Calu3 (cell line): ENCODE measurements at regions not wholly inside any gene's neighbourhood (a gene's known extent, or its start where the extent isn't known, plus 50 kb on each side); places are given as distances from the start of the nearest gene placed in this dataset.

Experiments
- BruUV-seq: library from RNA; stranded (reverse); fragments of 400-500 nt; replicated peaks from 2 replicates; lab custom pipeline; 2021; lab: Mats Ljungman, UMichigan
- CTCF ChIA-PET: fragments of 300-600 bp; sonication (Branson Sonifier 250); formaldehyde crosslinking; loops from one replicate; lab custom pipeline; 2022; ENCODE audit warnings: antibody characterized with exemption; lab: Charles Lee
- DNase-seq: peaks from one replicate; pipeline ENCODE4 v3.0.0; 2022
- H3K27ac Mint-ChIP-seq: one replicate; pipeline ENCODE4 v1.8.0; 2022; ENCODE audit warnings: mixed read lengths; ENCODE audit not compliant: unreplicated experiment
- H3K27me3 Mint-ChIP-seq: one replicate; pipeline ENCODE4 v1.8.0; 2022; ENCODE audit warnings: mixed read lengths; ENCODE audit not compliant: unreplicated experiment
- H3K36me3 Mint-ChIP-seq: one replicate; pipeline ENCODE4 v1.8.0; 2022; ENCODE audit warnings: mild to moderate bottlenecking, moderate library complexity, mixed read lengths; ENCODE audit not compliant: insufficient read depth, unreplicated experiment
- H3K4me1 Mint-ChIP-seq: one replicate; pipeline ENCODE4 v1.8.0; 2022; ENCODE audit warnings: mild to moderate bottlenecking, low read depth, mixed read lengths; ENCODE audit not compliant: unreplicated experiment
- H3K4me3 Mint-ChIP-seq: one replicate; pipeline ENCODE4 v1.8.0; 2022; ENCODE audit warnings: mild to moderate bottlenecking, low read depth, moderate library complexity, mixed read lengths; ENCODE audit not compliant: unreplicated experiment
- H3K9me3 Mint-ChIP-seq: one replicate; pipeline ENCODE4 v1.8.0; 2022; ENCODE audit warnings: low read depth, mixed read lengths; ENCODE audit not compliant: unreplicated experiment
- CTCF ChIP-seq: fragments of 200-600 bp; IDR thresholded peaks from one replicate; pipeline ENCODE4 v1.8.0; 2022; ENCODE audit warnings: antibody characterized with exemption; ENCODE audit not compliant: unreplicated experiment
- intact Hi-C: fragments of 100-400 bp; cut with micrococcal nuclease; formaldehyde crosslinking; loops from one replicate; pipeline ENCODE4 v1.10.0; 2022; ENCODE audit not compliant: unreplicated experiment

GRCh38 chr3:113136544-113136943 is 74.8 kb upstream of the BOC start:
- H3K4me1 Mint-ChIP-seq = no peaks in the 10 kb centered on the region
- no peak overlapping the region for H3K4me3 Mint-ChIP-seq
- no peak overlapping the region for H3K27ac Mint-ChIP-seq
- no peak for TF ChIP-seq CTCF
- no peaks in the 10 kb centered on the region for H3K9me3 Mint-ChIP-seq
- no peaks in the 10 kb centered on the region for H3K27me3 Mint-ChIP-seq
- no peaks in the 10 kb centered on the region for H3K36me3 Mint-ChIP-seq
- BruUV-seq = no TSS peak
- no peak for DNase-seq
- intact Hi-C loops = loop anchor here (1.0 kb wide), 2 partner anchors 85 to 152 kb away; no protein-coding TSS in a partner anchor
- CTCF ChIA-PET = no interaction called here

DNA sequence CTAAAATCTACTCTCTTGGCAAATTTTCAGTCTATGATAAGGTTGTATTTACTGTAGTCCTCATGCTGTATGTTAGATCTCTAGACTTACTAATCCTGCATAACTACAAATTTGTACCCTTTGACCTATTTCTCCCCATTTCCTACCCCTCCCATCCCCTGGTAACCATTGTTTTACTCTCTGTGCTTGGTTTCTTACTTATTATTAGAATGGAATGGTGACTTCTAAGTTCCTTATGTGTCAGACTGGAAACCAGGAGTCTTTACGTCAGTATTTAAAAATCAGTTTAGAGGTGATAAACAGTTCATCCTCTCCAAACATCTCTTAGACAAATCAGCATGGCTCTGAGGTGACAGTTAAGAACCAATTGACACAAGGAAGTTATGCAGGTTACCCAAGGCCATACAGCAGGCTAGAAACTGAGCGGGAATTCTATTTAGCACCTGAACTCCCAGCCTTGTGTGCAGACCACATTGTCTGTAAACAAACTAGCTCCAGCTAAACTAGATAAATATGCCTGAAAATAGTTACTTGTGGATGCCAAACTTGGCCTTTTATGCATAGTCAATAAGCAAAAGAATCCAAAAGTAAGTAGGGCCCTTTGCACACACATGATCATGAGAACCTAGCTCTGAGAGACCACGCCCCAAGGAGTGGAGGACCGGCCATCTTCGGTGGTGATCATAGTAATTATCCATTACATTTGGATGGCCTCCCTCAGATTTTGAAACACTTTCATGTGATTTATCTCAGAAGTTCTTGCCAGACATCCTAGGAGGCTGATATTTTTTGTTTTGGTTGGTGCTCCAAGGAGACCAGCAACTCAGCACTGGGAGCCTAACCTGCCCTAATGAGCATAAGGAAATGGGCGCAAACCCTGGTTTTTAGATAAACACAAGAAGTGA is 72.3 kb upstream of the BOC start:
- no peak for TF ChIP-seq CTCF
- no peak for DNase-seq
- Mint-ChIP-seq H3K4me1 (no peaks in the 10 kb centered on the region), H3K27ac (no peak overlapping the region), H3K4me3 (no peak overlapping the region), H3K9me3 (no peaks in the 10 kb centered on the region), H3K36me3 (no peaks in the 10 kb centered on the region), H3K27me3 (peaks cover 18% of the 10 kb centered on the region)
- no TSS peak for BruUV-seq
- CTCF ChIA-PET = no interaction called here
- intact Hi-C loops = no loop called here

DNA sequence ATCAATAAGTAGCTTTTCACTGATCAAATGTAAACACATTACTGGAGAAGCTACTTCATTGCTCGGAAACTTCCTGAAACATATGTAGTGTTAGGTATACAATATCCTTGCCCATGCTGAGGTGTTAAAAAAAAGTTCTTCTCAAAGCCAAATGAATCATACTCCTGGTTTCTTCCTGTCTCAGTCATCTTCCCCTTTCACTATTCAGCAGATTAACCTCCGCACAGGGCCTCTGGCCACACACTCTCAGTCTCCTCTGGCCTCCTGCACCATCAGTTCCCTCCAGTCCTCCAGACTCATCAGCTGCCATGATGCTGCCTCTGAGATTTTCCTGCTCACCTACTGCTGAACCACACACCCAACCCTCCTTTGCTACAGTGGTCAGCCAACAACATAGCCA is 70.5 kb upstream of the BOC start:
- Mint-ChIP-seq H3K4me1 (no peaks in the 10 kb centered on the region), H3K27me3 (peaks cover 30% of the 10 kb centered on the region), H3K9me3 (no peaks in the 10 kb centered on the region), H3K4me3 (no peak overlapping the region), H3K36me3 (no peaks in the 10 kb centered on the region), H3K27ac (no peak overlapping the region)
- CTCF ChIA-PET = no interaction called here
- BruUV-seq = no TSS peak
- no peak for DNase-seq
- no peak for TF ChIP-seq CTCF
- intact Hi-C loops = no loop called here

- peaks cover 37% of the 10 kb centered on the region for H3K27me3 Mint-ChIP-seq
- BruUV-seq = no TSS peak
- CTCF ChIA-PET = no interaction called here
- intact Hi-C loops = no loop called here
- DNase-seq = no peak
- no peaks in the 10 kb centered on the region for H3K36me3 Mint-ChIP-seq
- no peak overlapping the region for H3K4me3 Mint-ChIP-seq
- H3K27ac Mint-ChIP-seq = no peak overlapping the region
- TF ChIP-seq CTCF = no peak
- H3K4me1 Mint-ChIP-seq = no peaks in the 10 kb centered on the region
- H3K9me3 Mint-ChIP-seq = no peaks in the 10 kb centered on the region
Measured at GRCh38 chr3:113141543-113141942, 69.8 kb upstream of the BOC start.
